HG02973 (cell line): ENCODE measurements at regions not wholly inside any gene's neighbourhood (a gene's known extent, or its start where the extent isn't known, plus 50 kb on each side); places are given as distances from the start of the nearest gene placed in this dataset.

Source experiments
- ATAC-seq: cut with Tn5 transposase; IDR thresholded peaks from one replicate; pipeline ENCODE4 v1.9.1; 2021; ENCODE audit warnings: moderate library complexity; ENCODE audit not compliant: unreplicated experiment

- ATAC-seq: no peak
Measured at GRCh38 chr10:3551761-3552160, 233.2 kb downstream of the KLF6 start.

- ATAC-seq: no peak
Measured at GRCh38 chr10:3549118-3549517, 235.9 kb downstream of the KLF6 start.

- ATAC-seq: no peak
Measured at GRCh38 chr10:3548702-3549101, 236.3 kb downstream of the KLF6 start.

- no peak for ATAC-seq
Measured at GRCh38 chr10:3548076-3548475, 236.9 kb downstream of the KLF6 start.

GRCh38 chr10:3544561-3544960 lies 240.4 kb downstream of the KLF6 start:
- ATAC-seq: no peak

GRCh38 chr10:3542185-3542611 lies 242.8 kb downstream of the KLF6 start:
- no peak for ATAC-seq

GRCh38 chr10:3539696-3540383 lies 245.2 kb downstream of the KLF6 start:
- ATAC-seq: no peak

- ATAC-seq: no peak
Measured at GRCh38 chr10:3538656-3539531, 246.1 kb downstream of the KLF6 start.

- no peak for ATAC-seq
Measured at GRCh38 chr10:3538291-3538655, 246.7 kb downstream of the KLF6 start.

- no peak for ATAC-seq
Measured at GRCh38 chr10:3537518-3537917, 247.5 kb downstream of the KLF6 start.

GRCh38 chr10:3535001-3535400 lies 250.0 kb downstream of the KLF6 start:
- no peak for ATAC-seq

GRCh38 chr10:3534433-3534832 lies 250.6 kb downstream of the KLF6 start:
- ATAC-seq: no peak

- no peak for ATAC-seq
Measured at GRCh38 chr10:3533296-3533695, 251.7 kb downstream of the KLF6 start.

- ATAC-seq: no peak
Measured at GRCh38 chr10:3532644-3533043, 252.4 kb downstream of the KLF6 start.

- no peak for ATAC-seq
Measured at GRCh38 chr10:3531670-3532069, 253.3 kb downstream of the KLF6 start.

- no peak for ATAC-seq
Measured at GRCh38 chr10:3530783-3531645, 254.0 kb downstream of the KLF6 start.

GRCh38 chr10:3530346-3530745 lies 254.7 kb downstream of the KLF6 start:
- ATAC-seq: no peak

- no peak for ATAC-seq
Measured at GRCh38 chr10:3529691-3530090, 255.3 kb downstream of the KLF6 start.

GRCh38 chr10:3528823-3529403 lies 256.1 kb downstream of the KLF6 start:
- ATAC-seq: no peak

GRCh38 chr10:3528271-3528670 lies 256.7 kb downstream of the KLF6 start:
- ATAC-seq: no peak

- ATAC-seq: no peak
Measured at GRCh38 chr10:3527869-3528268, 257.1 kb downstream of the KLF6 start.
